ENCODE measurements at regions not wholly inside any gene's neighbourhood (a gene's known extent, or its start where the extent isn't known, plus 50 kb on each side); places are given as distances from the start of the nearest gene placed in this dataset.
"Not testable (repeated sequence)": the region's sequence is repeated elsewhere in the genome, so short reads cannot be mapped to it uniquely, and the experiment has no call there.

DNA sequence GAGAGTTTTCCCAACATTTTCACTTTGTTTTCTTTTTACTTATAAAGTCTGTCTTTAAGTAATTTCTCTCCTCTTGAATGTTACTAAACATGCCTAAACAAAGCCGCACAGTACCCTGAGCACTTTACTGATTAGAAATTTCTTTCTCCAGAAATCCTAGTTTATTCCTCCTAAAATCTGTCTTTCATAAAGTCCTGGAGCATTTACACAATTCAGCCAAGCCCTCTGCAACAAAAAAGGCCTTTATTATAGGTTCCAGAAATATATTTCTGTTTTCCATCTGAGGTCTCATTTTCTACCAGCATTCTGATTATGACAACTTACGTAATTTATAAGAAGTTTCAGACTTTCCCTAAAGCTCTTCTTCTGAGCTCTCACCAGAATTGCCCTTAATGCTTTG is 549.5 kb upstream of the OLFM3 start:
- no peak overlapping the region for H3K27ac ChIP-seq
- no peak for TF ChIP-seq ZFX (IDR thresholded peaks at IDR 0.05; ENCODE audit: borderline replicate concordance)
- TF ChIP-seq, protein P1, sequence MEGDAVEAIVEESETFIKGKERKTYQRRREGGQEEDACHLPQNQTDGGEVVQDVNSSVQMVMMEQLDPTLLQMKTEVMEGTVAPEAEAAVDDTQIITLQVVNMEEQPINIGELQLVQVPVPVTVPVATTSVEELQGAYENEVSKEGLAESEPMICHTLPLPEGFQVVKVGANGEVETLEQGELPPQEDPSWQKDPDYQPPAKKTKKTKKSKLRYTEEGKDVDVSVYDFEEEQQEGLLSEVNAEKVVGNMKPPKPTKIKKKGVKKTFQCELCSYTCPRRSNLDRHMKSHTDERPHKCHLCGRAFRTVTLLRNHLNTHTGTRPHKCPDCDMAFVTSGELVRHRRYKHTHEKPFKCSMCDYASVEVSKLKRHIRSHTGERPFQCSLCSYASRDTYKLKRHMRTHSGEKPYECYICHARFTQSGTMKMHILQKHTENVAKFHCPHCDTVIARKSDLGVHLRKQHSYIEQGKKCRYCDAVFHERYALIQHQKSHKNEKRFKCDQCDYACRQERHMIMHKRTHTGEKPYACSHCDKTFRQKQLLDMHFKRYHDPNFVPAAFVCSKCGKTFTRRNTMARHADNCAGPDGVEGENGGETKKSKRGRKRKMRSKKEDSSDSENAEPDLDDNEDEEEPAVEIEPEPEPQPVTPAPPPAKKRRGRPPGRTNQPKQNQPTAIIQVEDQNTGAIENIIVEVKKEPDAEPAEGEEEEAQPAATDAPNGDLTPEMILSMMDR (IDR thresholded peaks at IDR 0.05), result no peak

DNA sequence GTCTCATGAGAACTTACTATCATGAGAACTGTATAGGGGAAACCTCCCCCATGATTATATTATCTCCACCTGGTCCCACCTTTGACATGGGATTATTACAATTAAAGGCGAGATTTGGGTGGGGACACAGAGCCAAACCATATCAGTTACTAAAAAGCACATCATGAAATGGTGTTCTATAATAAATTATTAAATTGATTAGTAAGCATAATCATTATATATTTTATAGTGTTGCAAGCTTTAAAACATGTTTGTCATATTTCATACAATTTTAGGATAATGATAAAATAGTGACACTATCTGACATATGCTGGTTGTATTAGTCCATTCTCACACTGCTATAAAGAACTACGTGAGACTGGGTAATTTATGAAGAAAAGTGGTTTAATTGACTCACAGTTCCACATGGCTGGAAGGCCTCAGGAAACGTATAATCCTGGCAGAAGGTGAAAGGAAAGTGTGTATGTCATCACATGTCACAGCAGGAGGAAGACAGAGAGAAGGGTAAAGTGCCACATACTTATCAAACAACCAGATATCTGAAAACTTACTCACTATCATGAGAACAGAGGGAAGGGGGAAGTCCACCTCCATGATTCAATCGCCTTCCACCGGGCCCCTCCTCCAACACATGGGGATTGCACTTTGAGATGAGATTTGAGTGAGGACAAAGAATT is 539.2 kb upstream of the OLFM3 start:
- no peak overlapping the region for H3K27ac ChIP-seq
- TF ChIP-seq, protein P1 (IDR thresholded peaks at IDR 0.05), result no peak
- TF ChIP-seq ZFX (IDR thresholded peaks at IDR 0.05; ENCODE audit: borderline replicate concordance), result no peak

DNA sequence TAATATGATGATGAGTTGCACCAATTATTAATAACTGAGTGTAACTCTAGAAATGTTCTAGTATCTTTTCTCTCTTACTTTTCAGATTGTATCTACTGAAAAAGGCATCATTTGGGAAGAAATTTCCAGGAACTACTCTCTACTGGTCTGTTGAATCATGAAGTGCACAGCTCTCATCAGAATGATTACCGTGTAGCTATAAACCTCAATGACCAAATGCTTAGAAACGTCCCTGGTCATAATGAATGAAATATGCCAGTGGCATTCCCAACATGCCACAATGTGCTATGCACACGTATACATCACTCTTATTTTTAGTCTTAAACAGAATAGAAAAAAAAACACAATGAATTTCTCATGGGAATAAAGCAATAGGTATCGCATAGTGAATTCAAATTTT is 534.3 kb upstream of the OLFM3 start:
- TF ChIP-seq ZFX (IDR thresholded peaks at IDR 0.05; ENCODE audit: borderline replicate concordance), result no peak
- TF ChIP-seq, protein P1 (IDR thresholded peaks at IDR 0.05), result no peak

DNA sequence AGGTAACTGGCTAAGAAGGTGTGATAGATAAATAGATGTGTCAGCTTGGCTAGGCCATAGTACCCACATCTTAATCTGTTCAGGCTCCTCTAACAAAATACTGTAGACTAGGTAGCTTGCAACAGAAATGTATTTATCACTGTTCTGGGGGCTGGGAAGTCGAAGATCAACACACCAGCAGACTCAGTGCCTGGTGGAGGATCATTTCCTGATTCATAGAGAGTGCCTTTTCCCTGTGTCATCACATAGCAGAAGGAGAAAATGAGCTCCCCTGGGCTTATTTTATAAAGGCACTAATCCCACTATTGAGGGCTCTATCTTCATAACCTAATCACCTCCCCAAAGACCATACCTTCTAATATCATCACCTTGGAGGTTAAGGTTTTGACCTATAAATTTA is 532.7 kb upstream of the OLFM3 start:
- no peak overlapping the region for H3K27ac ChIP-seq
- TF ChIP-seq ZFX (IDR thresholded peaks at IDR 0.05; ENCODE audit: borderline replicate concordance), result no peak
- TF ChIP-seq, protein P1 (IDR thresholded peaks at IDR 0.05), result no peak

More for the DNA sequence above, 534.3 kb upstream of the OLFM3 start:
- H3K27ac ChIP-seq, result no peak overlapping the region

DNA sequence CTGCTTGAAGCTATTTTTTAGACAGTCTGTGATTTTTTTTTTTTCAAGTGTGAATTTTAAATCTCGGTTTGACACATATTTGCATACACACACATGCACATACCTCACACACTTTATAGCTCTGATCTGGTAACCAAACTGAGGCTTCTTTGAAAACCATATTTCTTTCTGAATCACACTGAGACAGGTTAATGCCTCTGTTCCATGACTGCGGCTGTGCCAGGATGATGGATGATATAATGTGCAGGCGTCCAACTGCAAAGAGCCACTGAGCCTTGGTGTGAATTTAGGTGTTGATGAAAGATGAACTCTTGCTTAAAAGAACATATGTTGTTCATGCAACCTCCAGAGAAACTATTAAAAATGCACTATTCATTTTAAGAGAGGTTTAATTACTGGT is 504.0 kb upstream of the OLFM3 start:
- no peak overlapping the region for H3K27ac ChIP-seq
- TF ChIP-seq, protein P1 (IDR thresholded peaks at IDR 0.05), result no peak
- TF ChIP-seq ZFX (IDR thresholded peaks at IDR 0.05; ENCODE audit: borderline replicate concordance), result no peak

DNA sequence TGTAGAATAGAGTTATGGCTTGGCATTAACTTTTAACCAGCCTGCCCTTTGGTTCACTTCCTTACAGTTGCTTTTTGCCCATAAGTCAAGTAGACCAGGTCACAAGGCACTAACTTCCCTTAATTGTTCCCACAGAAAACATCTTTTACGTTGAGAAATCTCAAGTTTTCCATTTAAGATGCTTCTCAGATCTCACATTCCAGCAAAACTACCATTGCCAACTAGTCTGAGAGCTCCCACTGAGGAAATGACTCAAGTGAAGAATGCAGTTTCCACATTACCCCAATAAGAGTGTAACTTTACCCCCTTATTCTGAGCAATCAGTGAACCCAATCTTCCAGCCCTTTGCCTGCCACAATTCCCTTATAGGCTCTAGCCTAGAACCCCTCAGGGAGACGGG is 502.2 kb upstream of the OLFM3 start:
- TF ChIP-seq, protein P1 (IDR thresholded peaks at IDR 0.05), result no peak
- no peak for TF ChIP-seq ZFX (IDR thresholded peaks at IDR 0.05; ENCODE audit: borderline replicate concordance)
- no peak overlapping the region for H3K27ac ChIP-seq

DNA sequence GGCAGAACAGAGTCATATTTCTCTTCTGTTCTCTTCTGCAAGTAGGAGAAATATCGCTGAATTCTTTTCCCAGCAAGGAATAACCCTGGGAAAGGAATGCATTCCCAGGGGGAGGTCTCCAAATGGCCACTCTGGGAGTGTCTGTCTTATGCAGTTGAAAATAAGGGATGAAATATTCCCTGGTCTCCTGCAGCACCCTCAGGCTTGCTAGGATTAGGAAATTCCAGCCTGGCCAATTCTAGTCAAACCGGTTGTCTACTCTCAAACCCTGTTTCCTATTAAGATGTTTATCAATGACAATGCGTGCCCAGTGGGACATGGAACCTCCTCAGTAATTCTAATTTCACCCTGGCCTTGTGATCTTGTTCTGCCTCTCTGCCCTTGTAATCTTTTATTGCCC is 501.1 kb upstream of the OLFM3 start:
- H3K27ac ChIP-seq, result not testable (repeated sequence)

DNA sequence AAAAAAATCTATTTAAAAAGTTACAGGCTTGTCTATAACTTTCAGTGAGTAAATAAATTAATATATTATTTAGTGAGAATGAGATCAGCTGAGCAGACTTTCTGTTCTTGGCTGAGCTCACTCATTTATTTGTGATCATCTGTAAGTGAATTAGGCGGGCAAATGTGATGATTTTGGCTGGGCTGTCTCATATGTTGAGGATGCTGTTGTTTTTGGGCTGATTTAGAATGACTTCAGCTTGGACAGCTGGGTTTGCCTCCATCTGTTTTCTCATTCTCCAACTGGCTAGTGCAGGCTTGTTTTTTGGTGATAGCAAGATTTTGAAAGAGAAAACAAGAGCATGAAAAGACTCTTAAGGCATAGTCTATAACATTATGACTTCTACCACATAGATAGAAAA is 475.8 kb upstream of the OLFM3 start:
- H3K27ac ChIP-seq, result no peak overlapping the region
- no peak for TF ChIP-seq ZFX (IDR thresholded peaks at IDR 0.05; ENCODE audit: borderline replicate concordance)
- TF ChIP-seq, protein P1 (IDR thresholded peaks at IDR 0.05), result no peak
